IMR-90 (cell line): ENCODE measurements at regions not wholly inside any gene's neighbourhood (a gene's known extent, or its start where the extent isn't known, plus 50 kb on each side); places are given as distances from the start of the nearest gene placed in this dataset.

Experiments used
- ATAC-seq: fragments of 200-7000 bp; cut with Tn5 transposase; 2 replicates; pipeline ENCODE4 v1.9.1; 2020; ENCODE audit warnings: low read depth, mild to moderate bottlenecking, moderate library complexity
- BruUV-seq: library from RNA; stranded (reverse); fragments of 400-500 nt; replicated peaks from 2 replicates; lab custom pipeline; 2021; lab: Mats Ljungman, UMichigan
- CTCF ChIA-PET: fragments of 300-600 bp; formaldehyde crosslinking; extraction: SDS; loops from one replicate; lab custom pipeline; 2021; ENCODE audit warnings: antibody characterized with exemption; lab: Yijun Ruan, JAX
- POLR2A ChIA-PET: fragments of 300-600 bp; sonication (Branson Sonifier 250); formaldehyde crosslinking; loops from one replicate; lab custom pipeline; 2022; ENCODE audit warnings: antibody characterized with exemption; ENCODE audit not compliant: unreplicated experiment; lab: Charles Lee
- DNase-seq: peaks from one replicate; pipeline ENCODE4 v3.0.0; 2013
- H2AFZ ChIP-seq: replicated peaks from 2 replicates; pipeline ENCODE3; 2013; ENCODE audit warnings: low read length, mild to moderate bottlenecking; ENCODE audit not compliant: poor library complexity
- H2AK5ac ChIP-seq: 2 replicates; pipeline ENCODE4 v1.6.1; 2013; ENCODE audit warnings: low read depth, low read length, inconsistent platforms
- H2AK9ac ChIP-seq: replicated peaks from 2 replicates; pipeline ENCODE3; 2013; ENCODE audit warnings: mild to moderate bottlenecking, low read depth, low read length, moderate library complexity; ENCODE audit not compliant: poor library complexity
- H2BK120ac ChIP-seq: 2 replicates; pipeline ENCODE4 v1.6.1; 2013; ENCODE audit warnings: low read depth, low read length, inconsistent platforms
- H2BK15ac ChIP-seq: 3 replicates; pipeline ENCODE4 v1.6.1; 2013; ENCODE audit warnings: low read depth, low read length, inconsistent platforms
- H2BK20ac ChIP-seq: 2 replicates; pipeline ENCODE4 v1.6.1; 2013; ENCODE audit warnings: low read depth, mild to moderate bottlenecking, inconsistent platforms, low read length, moderate library complexity
- H2BK5ac ChIP-seq: 2 replicates; pipeline ENCODE4 v1.6.1; 2013; ENCODE audit warnings: mild to moderate bottlenecking, low read depth, low read length, inconsistent platforms; ENCODE audit not compliant: poor library complexity, severe bottlenecking
- H3K14ac ChIP-seq: replicated peaks from 2 replicates; pipeline ENCODE4 v1.6.1; 2013; ENCODE audit warnings: low read depth, low read length, inconsistent platforms
- H3K18ac ChIP-seq: 2 replicates; pipeline ENCODE4 v1.6.1; 2013; ENCODE audit warnings: low read depth, low read length, control low read depth
- H3K23ac ChIP-seq: 2 replicates; pipeline ENCODE4 v1.6.1; 2013; ENCODE audit warnings: low read depth, low read length, inconsistent platforms
- H3K27ac ChIP-seq: 2 replicates; pipeline ENCODE4 v1.5.1; 2013; ENCODE audit warnings: mild to moderate bottlenecking, control low read depth, low read length; ENCODE audit not compliant: insufficient read depth
- H3K27me3 ChIP-seq: 2 replicates; pipeline ENCODE4 v1.6.1; 2013; ENCODE audit warnings: low read length; ENCODE audit not compliant: control insufficient read depth, insufficient read depth
- H3K36me3 ChIP-seq: 2 replicates; pipeline ENCODE4 v1.6.1; 2013; ENCODE audit warnings: low read length, mixed read lengths; ENCODE audit not compliant: control insufficient read depth, insufficient read depth
- H3K4ac ChIP-seq: 2 replicates; pipeline ENCODE4 v1.6.1; 2013; ENCODE audit warnings: low read depth, low read length, inconsistent platforms
- H3K4me1 ChIP-seq: 2 replicates; pipeline ENCODE4 v1.6.1; 2013; ENCODE audit warnings: low read length, mixed read lengths; ENCODE audit not compliant: control insufficient read depth, insufficient read depth
- H3K4me2 ChIP-seq: 2 replicates; pipeline ENCODE4 v1.6.1; 2013; ENCODE audit warnings: low read depth, mild to moderate bottlenecking, control low read depth, low read length, moderate library complexity
- H3K4me3 ChIP-seq: 2 replicates; pipeline ENCODE4 v1.5.1; 2013; ENCODE audit warnings: low read depth, mild to moderate bottlenecking, control low read depth, low read length, moderate library complexity; ENCODE audit not compliant: insufficient read depth
- H3K56ac ChIP-seq: 2 replicates; pipeline ENCODE4 v1.6.1; 2013; ENCODE audit warnings: low read length, inconsistent platforms; ENCODE audit not compliant: insufficient read depth; ENCODE audit errors: extremely low read depth
- H3K79me1 ChIP-seq, 2 experiments: 2 replicates each; pipeline ENCODE4 v1.6.1; 2013; ENCODE audit warnings: low read length in 2 of 2, inconsistent platforms in 1 of 2, low read depth in 1 of 2
- H3K9ac ChIP-seq: 2 replicates; pipeline ENCODE4 v1.6.1; 2013; ENCODE audit warnings: low read depth, low read length, control low read depth
- H3K9me1 ChIP-seq: 2 replicates; pipeline ENCODE4 v1.6.1; 2013; ENCODE audit warnings: low read length, inconsistent platforms; ENCODE audit not compliant: insufficient read depth
- H3K9me3 ChIP-seq: 2 replicates; pipeline ENCODE4 v1.6.1; 2013; ENCODE audit warnings: low read length; ENCODE audit not compliant: control insufficient read depth, insufficient read depth
- H4K20me1 ChIP-seq: 2 replicates; pipeline ENCODE4 v1.6.1; 2013; ENCODE audit warnings: low read length, inconsistent platforms; ENCODE audit not compliant: insufficient read depth
- H4K5ac ChIP-seq: 2 replicates; pipeline ENCODE4 v1.6.1; 2013; ENCODE audit warnings: mild to moderate bottlenecking, low read depth, low read length, control low read depth
- H4K8ac ChIP-seq, 2 experiments: 2 replicates each; pipeline ENCODE4 v1.6.1; 2013; ENCODE audit warnings: low read depth in 2 of 2, low read length in 2 of 2, control low read depth in 1 of 2, inconsistent platforms in 1 of 2
- H4K91ac ChIP-seq: 2 replicates; pipeline ENCODE4 v1.6.1; 2013; ENCODE audit warnings: low read depth, low read length, inconsistent platforms; ENCODE audit not compliant: insufficient read depth
- CEBPB ChIP-seq: IDR thresholded peaks from 2 replicates; pipeline ENCODE4 v1.6.1; 2012; ENCODE audit warnings: low read depth, low read length, improper control_type of control experiment
- CHD1 ChIP-seq: IDR thresholded peaks from 2 replicates; pipeline ENCODE4 v1.6.1; 2012; ENCODE audit warnings: low read depth, low read length, improper control_type of control experiment
- CTCF ChIP-seq: conservative IDR thresholded peaks from 2 replicates; pipeline ENCODE4 v1.5.1; 2012; ENCODE audit warnings: mild to moderate bottlenecking, low read depth, low read length, improper control_type of control experiment
- ELK1 ChIP-seq: fragments of 150-350 bp; IDR thresholded peaks from 2 replicates; pipeline ENCODE4 v1.6.1; 2016; ENCODE audit warnings: low read depth, mild to moderate bottlenecking, low read length, moderate library complexity, borderline replicate concordance
- FOS ChIP-seq: fragments of 150-350 bp; IDR thresholded peaks from 2 replicates; pipeline ENCODE4 v1.6.1; 2016; ENCODE audit warnings: low read depth, low read length
- MAFK ChIP-seq: IDR thresholded peaks from 2 replicates; pipeline ENCODE4 v1.6.1; 2012; ENCODE audit warnings: low read depth, low read length, improper control_type of control experiment
- MXI1 ChIP-seq: IDR thresholded peaks from 2 replicates; pipeline ENCODE4 v1.6.1; 2012; ENCODE audit warnings: low read depth, mild to moderate bottlenecking, low read length, moderate library complexity, borderline replicate concordance
- NFE2L2 ChIP-seq: fragments of 150-350 bp; IDR thresholded peaks from 2 replicates; pipeline ENCODE4 v1.6.1; 2016; ENCODE audit warnings: low read depth, mild to moderate bottlenecking, low read length
- POLR2A ChIP-seq: IDR thresholded peaks from 2 replicates; pipeline ENCODE4 v1.6.1; 2012; ENCODE audit warnings: mild to moderate bottlenecking, low read depth, low read length
- RAD21 ChIP-seq: IDR thresholded peaks from 2 replicates; pipeline ENCODE4 v1.6.1; 2012; ENCODE audit warnings: low read length, improper control_type of control experiment
- RCOR1 ChIP-seq: IDR thresholded peaks from 2 replicates; pipeline ENCODE4 v1.6.1; 2012; ENCODE audit warnings: mild to moderate bottlenecking, low read length, improper control_type of control experiment; ENCODE audit not compliant: insufficient replicate concordance
- SMC3 ChIP-seq: fragments of 150-350 bp; IDR thresholded peaks from 2 replicates; pipeline ENCODE4 v1.6.1; 2016; ENCODE audit warnings: low read depth, mild to moderate bottlenecking, antibody characterized with exemption, low read length, moderate library complexity
- USF2 ChIP-seq: fragments of 150-350 bp; IDR thresholded peaks from 2 replicates; pipeline ENCODE4 v1.6.1; 2017; ENCODE audit warnings: mild to moderate bottlenecking, antibody characterized with exemption, low read length, low read depth
- dilution Hi-C: fragments of 300-500 bp; cut with HindIII; formaldehyde crosslinking; loops from one replicate; pipeline ENCODE4 v1.14.3; 2018; ENCODE audit warnings: low sequenced_read_pairs; ENCODE audit not compliant: unreplicated experiment
- in situ Hi-C: fragments of 300-500 bp; cut with MboI; formaldehyde crosslinking; loops from 3 replicates; pipeline ENCODE4 v1.14.3; 2019; ENCODE audit warnings: low sequenced_read_pairs, inconsistent platforms, mixed read lengths
- intact Hi-C: fragments of 100-400 bp; cut with micrococcal nuclease; formaldehyde crosslinking; loops from 2 replicates; pipeline ENCODE4 v1.10.0; 2022

- no peak overlapping the region for H2AFZ ChIP-seq
- dilution Hi-C loops = no loop called here
- no peak overlapping the region for H3K4me2 ChIP-seq
- H3K27ac ChIP-seq = no peak overlapping the region
- H3K9me3 ChIP-seq = peaks cover 6% of the 10 kb centered on the region
- H4K5ac ChIP-seq = no peak overlapping the region
- TF ChIP-seq RCOR1 (no peak), ELK1 (no peak), POLR2A (no peak), SMC3 (no peak), FOS (no peak), CTCF (no peak), CHD1 (no peak), USF2 (no peak), NFE2L2 (no peak), CEBPB (no peak), MXI1 (no peak), MAFK (no peak), RAD21 (no peak)
- H4K91ac ChIP-seq = no peak overlapping the region
- CTCF ChIA-PET = no interaction called here
- H3K27me3 ChIP-seq = no peaks in the 10 kb centered on the region
- H3K4ac ChIP-seq = no peak overlapping the region
- ATAC-seq (no peak), DNase-seq (no peak)
- H2AK9ac ChIP-seq = no peak overlapping the region
- H2BK120ac ChIP-seq = no peak overlapping the region
- intact Hi-C loops = no loop called here
- H2AK5ac ChIP-seq = no peak overlapping the region
- H4K20me1 ChIP-seq = no peaks in the 10 kb centered on the region
- no peaks in the 10 kb centered on the region for H3K9me1 ChIP-seq
- H2BK20ac ChIP-seq = no peak overlapping the region
- H4K8ac ChIP-seq = no peak overlapping the region
- no peak overlapping the region for H3K23ac ChIP-seq
- no peaks in the 10 kb centered on the region for H3K4me1 ChIP-seq
- no peaks in the 10 kb centered on the region for H3K36me3 ChIP-seq
- BruUV-seq = no TSS peak
- POLR2A ChIA-PET = no interaction called here
- no peak overlapping the region for H3K9ac ChIP-seq
- no peaks in the 10 kb centered on the region for H3K79me1 ChIP-seq
- in situ Hi-C loops = no loop called here
- no peak overlapping the region for H3K4me3 ChIP-seq
- no peak overlapping the region for H3K56ac ChIP-seq
- H3K14ac ChIP-seq = no peak overlapping the region
- no peak overlapping the region for H3K18ac ChIP-seq
- no peak overlapping the region for H2BK5ac ChIP-seq
- no peak overlapping the region for H2BK15ac ChIP-seq
Observed at GRCh38 chr4:134382478-134383227, 181.1 kb upstream of the PABPC4L start.
